Skeletal muscle tissue (tissue), 1 donor: ENCODE measurements at regions not wholly inside any gene's neighbourhood (a gene's known extent, or its start where the extent isn't known, plus 50 kb on each side); places are given as distances from the start of the nearest gene placed in this dataset. TPM values are rescaled to one million over a fixed set of nuclear protein-coding genes. Genes with fewer than 3 reads are reported as not detected.

Source experiments
- small RNA-seq: library from RNA; depleted of rRNA; stranded (forward); fragments of <200 nt; gene quantifications from one replicate; pipeline ENCODE3, GENCODE V24; 2014

Small RNAs in the stretch of these regions (small RNA-seq; reads per million reads assigned to genes)
- gene RNU6-627P = not detected
